ENCODE measurements at regions not wholly inside any gene's neighbourhood (a gene's known extent, or its start where the extent isn't known, plus 50 kb on each side); places are given as distances from the start of the nearest gene placed in this dataset.

DNA sequence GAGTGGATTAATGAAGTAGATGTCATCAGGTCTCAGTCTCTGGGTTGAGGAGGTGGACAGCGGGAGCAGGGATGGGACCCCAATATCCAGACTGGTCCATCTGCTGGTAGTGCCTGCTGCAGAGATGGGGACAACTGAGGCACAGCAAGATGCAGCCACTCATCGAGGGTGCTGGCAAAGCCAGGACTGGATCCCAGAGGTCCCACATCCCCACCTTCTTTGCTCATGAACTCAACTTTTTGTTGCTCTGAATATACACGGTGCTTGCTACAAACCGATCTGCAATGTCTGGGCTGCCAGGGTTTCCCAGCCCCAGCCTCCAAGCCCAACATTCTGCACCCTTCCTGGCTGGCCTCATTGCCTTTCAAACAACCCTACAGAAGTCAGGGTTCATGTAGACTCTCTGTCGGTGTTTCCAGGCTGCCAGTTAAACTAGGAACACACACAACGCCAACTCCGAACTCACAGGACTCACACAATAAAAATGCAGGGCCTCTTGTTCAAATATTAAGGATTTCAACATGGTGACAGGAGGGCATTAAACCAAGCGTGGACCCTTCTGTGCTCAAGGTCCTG, 168.2 kb downstream of the MN1 start:
- DNase-seq = no peak

DNA sequence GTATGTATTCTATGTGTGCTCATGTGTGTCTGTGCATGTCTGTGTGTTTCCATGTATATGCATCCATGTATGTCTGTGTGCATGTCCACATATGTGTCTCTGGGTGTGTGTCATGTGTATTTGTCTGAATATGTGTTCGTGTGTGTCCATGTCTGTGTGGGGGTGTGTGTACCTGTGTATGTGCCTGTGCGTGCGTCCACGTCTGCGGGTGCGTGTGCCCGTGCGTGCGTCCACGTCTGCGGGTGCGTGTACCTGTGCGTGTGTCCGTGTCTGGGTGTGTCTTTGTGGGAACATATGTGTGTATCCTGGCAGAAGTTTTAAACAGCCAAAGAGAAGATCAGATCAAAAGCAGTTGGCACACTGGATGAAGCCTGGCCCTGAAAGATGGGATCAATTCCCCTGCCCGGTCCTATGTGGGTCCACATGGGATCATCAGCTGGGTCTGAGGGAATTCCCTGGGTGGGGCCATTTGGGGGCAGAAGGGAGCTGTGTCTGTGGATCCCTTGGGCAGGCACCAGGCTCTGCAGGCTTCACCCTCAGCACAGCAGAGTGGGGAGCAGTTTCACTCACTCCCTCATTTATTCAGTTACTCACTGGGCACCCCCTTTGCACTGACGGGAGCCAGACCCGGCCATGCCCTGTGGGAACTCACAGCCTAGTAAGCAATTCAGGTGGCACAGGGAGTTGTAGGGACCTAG, 167.4 kb downstream of the MN1 start:
- no peak for DNase-seq

DNA sequence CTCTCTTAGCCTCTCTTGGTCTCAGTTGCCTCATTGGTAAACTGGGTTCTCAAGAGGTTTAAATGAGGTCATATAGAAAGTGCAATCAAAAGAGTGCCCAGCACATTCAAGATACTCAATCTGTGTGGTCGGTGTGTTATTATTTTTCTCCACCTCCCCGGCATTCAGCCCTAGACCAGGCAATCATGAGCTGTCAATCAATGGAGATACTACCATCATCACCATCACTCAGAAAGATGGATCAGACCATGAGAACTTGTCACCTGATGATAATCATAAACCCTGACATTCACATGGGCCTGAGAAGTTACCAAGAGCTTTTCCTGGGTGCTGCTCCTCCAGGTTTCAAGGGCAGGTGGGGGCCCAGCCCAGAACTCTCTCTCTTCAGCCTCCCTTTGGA, 166.1 kb downstream of the MN1 start:
- DNase-seq = no peak

DNA sequence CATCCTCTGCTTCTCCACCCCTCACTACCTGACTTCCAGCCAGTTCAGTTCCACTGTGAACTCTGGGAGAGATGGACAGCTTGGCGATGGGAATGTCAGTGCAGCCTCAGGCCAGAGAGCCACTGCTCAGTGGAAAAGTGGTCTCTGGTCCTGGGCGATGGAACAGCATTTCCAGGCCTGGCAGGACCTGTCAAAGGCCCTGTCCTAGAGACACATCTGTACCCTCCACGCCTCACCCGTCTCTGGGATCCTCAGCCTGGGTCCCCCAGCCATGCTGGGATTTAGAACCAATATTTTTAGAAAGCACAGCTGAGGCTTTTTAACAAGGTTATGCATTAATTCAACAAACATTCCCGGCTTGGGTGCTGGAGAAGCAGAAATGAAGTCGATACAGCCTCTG, 165.7 kb downstream of the MN1 start:
- no peak for DNase-seq

DNA sequence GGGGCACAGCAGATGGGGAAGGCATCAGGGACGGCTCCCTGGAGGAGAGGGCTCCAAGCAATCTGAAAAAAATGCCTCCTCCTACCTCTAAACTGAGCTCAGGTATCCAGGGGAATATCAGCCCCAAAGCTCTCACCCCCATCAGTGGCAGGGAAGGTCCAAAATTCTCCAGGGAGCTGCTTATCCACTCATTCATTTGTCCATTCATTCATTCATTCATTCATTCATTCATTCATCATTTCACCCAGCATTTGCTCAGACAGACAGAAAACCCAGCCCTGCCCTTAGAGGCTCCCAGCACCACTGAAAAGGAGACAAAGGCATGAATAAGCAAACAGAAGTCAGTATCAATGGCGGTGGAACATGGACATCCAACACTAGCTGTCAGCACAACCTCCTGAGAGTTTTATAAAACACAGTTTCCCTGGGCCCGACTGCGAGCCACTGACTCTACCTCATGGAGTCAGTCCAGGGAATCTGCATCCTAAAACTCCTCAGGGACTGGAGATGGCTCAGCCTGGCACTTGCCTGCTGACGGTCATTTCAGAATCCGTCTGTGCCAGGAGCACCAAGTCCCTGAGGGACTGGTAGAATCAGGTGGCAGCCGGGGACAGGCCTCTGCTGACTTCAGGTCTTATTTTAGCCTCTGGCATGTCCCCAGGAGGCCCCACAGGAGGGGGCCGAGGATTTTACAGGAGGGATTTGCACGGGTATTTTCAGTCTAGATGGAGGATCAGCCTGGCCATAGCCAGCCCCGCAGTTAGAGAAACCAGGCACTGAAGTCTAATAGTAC, 164.6 kb downstream of the MN1 start:
- DNase-seq = no peak

DNA sequence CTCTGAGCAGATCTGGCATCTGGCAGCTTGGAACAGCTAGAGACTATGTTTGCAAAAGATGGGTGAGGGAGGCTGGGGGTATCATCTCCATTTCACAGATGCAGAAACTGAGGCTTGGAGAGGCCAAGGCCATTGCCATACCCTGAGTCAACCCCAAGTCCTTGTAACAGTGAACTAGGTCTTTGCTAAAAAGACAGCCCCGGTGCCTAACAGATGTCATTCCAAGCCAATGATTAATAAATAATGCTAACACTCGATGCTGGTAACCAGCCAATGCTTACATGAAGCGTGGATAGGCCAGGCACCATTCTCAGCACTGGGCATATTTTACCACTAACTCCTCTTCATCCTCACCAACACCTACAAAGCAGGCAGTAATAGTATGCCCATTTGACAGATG, 164.0 kb downstream of the MN1 start:
- DNase-seq = no peak

DNA sequence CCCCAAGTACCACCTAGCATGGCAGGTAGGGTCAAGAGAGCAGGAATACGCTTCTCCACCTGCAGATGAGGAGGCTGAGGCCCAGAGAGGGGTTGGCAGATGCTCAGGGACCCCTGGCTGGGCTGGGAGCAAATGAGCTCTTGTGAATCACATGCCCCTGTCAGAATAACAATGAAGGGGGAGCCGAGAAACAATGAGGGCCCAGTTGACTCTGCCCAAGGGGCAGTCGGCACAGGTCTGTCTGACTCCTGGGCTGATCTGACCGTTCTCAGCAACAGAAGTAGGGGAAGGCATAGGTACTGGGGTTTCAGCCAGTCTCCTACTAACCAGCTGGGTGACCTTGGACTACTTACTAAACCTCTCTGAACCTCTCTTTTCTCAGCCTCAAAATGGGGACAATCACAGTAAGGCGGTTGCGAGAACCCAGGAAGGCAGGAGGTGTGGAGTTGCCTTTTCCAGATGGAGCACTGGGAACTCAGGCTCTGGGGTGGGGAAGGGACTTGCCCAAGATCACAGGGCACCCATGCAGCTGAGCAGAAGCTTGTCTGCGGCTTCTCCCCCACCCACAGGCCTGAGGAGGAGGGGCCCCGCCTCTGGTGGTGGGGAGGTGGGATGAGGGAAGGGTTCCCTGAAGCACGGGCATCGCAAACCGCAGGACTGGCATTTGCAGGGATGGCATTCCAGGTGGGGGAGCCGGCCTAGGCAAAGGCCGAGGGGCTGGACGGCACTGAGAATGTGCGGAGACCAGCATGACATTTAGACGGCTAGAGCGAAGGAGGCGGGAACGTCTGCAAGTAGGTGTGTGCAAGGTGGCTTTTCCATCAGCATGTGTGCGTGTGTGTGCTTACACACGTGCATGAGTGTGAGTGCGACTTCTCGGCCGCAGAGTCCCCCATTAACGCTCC, 163.0 kb downstream of the MN1 start:
- DNase-seq = no peak

DNA sequence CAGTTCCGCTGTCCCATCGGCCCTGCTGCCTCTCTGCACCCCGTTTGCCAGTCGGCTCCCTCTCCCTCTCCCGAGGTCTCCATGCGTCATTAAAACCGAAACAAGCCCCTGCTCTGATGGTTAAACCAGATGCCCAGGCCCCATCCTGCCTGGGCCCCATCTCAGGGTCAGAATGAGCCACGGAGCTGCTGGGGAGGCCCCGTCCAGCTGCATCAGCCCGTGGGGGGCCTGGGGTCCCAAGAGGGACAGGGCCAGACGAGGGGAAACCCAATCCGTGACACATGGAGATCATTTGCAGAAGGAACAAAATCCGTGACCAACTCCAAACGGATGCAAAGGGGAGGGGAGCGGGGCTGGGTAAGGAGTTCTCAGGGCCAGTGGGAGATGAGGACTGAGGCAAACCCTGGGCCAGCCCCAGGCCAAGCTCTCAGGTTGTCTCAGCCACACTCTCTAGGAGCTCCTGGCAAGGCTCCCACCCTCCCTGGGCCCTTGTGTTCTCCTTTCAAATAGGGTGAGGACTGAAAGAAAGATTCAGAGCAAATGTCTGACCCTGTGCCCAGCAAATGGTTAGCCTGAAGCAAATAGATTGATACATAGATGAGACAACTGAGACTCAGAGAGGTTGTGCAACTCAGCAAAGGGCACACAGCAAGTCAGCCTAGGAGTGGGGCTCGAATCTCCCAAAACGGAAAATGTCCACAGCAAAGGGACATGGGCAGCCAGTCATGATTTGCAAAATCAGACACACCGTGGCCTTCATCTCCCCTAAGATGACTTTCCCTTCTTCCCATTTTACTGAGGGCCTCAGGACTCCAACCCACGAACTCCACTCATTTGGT, 162.1 kb downstream of the MN1 start:
- DNase-seq = no peak

DNA sequence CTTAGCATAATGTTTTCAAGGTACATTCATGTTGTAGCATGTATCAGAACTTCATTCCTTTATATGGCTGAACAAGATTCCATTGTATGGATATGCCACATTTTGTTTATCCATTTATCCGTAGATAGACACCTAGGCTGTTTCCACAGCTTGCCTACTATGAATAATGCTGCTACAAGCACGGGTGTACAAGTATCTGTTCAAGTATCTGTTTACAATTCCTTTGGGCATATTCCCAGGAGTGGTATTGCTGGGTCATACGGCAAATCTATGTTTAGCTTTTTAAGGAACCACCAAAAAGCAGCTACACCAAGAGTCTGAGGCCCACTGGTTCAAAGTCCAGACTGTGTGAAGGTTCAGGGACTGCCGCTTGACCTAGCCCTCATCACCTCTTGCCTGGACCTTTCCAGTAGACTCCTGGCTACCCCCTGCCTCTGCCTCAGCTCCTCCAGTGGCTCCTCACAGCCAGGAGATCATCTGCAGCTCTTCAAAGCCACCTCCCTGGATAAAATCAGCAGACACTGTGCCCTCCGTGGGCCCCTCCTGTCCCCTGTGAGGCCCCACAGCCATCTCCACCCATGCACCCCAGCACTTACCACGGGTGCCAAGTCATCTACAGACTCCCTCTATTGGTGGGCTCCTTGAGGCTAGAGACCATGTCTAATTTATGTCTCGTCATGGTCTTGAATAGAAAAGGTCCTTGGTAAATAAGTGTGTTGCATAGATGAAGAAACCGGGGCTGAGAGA, 160.3 kb downstream of the MN1 start:
- no peak for DNase-seq

DNA sequence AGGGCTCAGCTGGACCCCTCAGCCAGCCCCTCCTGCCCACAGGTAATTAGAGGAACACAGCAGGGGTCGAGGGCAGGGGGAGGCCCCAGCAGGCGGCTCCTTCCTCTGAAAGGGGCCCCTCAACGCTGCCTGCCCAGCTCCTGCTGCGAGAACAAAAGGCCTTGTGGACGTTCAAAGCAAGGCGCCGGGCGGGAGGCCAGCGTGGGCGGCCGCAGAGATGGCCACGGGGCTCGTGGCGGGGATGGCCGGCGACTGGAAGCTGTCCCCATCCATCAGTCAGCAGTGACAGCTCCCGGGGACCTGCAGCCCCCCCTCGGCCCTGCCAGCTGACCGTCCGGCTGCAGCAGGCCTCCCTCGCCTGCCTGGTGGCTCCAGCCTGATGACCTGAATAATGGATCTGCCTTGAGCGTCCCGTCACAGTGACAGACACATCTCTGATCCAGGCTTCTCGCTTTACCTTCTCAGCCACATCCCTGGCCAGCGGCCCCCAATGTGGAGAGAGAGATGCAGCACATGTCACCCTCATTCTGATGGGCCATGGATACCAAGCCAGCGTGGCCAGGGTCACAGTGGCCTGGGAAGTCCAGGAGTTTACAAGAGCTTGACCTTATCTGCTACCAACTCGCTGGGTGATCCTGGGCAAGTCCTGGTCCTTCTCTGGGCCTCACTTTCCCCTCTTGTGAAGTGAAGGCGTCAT, 159.3 kb downstream of the MN1 start:
- no peak for DNase-seq

DNA sequence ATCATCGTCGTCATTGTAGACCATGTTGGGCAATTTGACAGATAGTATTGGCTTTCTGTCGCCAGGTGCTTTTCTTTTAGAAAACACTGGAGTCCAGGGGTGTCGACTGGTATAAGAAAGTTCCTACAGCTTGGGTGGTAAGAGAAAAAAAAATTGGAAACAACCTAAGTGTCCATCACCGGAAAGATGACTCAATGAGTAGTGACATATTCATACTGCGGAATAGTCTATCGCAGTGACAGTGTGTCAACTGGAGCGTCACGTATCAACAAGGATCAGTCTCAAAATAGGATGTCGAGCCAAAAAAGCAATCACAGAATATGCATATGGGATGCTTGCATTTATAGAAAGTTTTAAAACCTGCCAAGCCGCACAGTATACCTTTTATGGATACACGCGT, 157.6 kb downstream of the MN1 start:
- DNase-seq = no peak

DNA sequence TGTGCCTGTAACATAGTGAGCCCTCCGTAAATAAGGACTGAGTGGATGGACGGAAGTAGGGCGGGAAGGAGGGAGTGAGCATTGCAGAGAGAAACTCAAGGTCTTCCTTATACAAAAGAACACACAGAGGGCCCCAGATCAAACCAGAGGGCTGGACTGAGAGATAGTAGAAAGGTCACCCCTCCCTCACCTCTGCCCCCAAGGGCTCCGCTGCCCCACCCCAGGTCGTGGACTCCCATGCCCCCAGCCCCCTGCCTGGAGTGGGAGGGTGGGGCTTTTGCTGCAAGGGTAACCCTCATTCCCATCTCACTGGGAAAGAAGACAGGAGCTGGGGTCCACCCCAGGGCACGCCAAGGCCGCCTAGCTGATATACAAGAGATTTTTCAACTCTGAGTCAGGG, 157.0 kb downstream of the MN1 start:
- no peak for DNase-seq

DNA sequence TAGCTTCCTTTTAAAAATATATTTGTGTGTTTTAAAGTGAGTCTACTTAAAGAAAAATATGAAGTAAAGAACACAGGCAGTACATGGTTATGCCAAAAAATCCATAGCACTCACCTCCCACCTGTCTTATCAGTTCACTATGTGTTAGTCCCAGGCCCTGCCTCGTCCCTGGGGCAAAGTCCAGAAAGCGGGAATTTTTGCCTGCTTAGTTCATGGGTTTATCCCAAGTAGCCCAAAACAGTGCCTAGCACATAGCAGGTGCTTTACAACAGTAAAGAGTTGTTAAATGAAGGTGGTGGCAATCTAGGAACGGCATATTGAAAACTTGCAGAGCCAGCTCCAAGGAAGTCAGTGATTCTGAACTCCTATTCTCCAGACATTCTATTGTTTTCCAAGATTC, 154.0 kb downstream of the MN1 start:
- no peak for DNase-seq

DNA sequence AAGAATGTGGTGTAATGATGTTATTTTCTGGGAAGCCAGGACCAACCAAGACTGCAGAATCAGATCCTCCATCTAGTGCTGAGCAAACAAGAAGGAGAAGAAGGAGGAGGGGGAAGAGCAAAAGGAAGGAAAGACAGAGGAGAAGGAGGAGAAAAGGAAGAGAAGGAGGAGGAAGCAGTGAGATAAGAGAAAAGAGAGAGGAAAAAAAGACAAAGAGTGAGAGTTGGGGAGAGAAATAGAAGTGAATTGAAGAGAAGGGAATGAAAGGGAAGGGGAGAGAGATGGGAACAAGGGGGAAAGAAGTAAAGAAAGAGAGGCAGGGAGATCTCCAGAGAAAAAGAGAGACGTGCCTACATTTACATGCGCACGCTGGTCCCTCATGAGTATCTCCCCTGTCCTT, 153.5 kb downstream of the MN1 start:
- DNase-seq = no peak

DNA sequence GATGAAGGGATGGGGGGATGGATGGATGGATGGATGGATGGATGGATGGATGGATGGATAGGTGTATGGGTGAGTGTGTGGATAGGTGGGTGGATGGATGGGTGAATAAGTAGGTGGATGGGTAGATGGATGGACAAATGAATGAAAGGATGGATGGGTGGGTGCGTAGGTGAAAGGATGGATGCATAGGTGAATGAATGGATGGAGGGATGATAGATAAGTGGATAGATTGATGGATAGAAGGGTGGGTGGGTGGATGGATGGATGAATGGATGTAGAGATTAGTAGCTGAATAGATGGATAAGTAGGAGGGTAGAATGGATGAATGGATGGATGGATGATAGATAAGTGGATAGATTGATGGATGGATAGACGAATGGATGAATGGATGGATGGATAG, 152.7 kb downstream of the MN1 start:
- DNase-seq = no peak

DNA sequence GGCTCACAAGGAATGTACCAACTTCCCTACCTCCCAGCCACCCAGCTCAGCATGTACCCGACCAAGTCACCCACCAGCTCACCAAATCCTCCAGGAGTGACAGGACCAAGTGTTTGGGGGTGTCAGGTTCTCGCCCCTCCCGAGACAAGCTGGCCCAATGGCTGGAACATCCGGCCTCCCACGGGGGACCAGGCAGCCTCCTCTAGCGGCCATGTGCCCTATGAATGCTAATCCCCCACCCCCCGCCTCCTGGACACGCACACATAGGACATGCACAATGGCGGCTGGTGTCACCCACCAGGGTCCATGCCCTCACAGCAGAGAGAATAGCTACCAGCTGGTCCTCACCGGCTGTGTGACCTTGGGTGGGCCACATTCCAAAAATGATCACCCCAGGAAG, 151.0 kb downstream of the MN1 start:
- DNase-seq = no peak

DNA sequence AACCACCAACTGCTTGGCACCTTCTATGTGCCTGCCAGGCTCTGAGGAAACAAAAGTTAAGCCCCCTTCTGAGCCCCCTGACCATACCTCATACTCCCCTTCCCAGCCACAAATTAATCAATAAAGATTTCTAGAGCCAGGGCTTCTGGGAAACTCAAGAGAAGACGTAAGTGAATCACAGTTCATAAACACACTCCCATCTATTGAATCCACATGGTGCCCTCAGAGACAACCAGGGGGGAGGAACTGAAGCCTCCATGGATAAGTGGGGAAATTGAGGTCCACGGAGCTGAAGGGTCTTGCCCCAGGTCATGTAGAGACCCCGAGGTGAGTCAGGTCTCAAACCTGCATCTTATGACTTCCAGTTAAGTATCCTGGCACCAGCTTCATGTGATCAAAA, 150.6 kb downstream of the MN1 start:
- no peak for DNase-seq

DNA sequence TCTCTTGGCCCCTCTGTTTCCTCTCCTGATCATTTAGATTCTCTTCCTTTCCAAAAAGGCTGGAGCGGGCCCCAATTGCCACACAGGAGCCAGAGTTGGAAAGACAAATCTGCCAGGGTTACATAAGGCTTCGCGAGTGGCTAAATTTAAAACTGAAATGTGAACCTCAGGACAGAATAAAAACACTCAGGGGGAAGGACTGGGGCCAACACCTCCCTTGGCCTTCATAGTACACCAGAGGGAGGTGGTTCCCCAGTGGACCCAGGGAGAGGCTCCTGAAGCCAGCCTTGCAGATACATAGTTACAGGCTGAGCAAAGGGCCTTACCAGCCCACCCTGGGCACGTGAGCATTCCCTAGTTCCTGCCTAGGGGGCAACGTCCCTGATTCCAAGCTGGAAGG, 150.1 kb downstream of the MN1 start:
- DNase-seq = no peak

DNA sequence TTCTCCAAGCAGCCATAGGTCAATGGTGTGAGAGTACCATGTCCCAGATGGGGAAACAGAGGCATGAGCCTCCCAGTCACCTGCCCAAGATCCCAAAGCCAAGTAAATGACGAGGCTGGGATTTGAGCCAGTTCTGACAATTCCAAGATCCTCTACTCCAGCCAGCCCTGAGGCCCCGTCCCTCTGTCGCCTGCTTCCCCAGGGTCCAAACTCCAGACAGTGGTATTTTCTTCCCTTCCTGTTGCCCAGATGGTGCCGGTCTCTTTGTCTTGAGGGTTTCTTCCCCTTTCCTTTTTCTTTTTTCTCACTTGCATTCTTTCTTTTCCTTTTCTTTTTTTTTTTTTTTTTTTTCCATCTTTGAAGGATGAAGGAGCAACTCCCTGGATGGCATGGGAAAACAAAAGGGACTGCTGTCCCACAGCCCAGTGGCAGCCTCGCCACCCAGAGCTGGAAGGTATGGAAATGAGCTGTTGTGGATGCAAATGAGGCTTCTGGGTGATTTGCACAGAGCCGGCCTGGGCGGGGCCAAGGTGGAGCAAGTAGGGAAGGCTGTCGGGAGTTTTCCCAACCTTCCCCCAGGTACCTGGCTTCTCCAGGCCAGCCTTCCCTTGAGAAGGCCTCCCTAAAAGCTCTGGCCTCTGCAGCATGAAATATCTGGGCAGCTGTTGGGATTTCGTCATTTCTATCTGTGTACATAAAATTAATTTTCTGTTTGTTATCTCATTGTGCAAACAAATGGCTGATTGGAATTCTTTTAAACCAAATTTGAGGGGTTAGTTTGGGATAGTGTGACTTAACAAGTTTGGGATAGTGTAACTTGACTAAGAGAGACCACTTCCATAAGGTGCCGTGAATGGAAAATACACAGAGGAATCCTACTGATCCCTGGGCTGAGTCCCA, 146.8 kb downstream of the MN1 start:
- DNase-seq = no peak
